ENCODE measurements at regions not wholly inside any gene's neighbourhood (a gene's known extent, or its start where the extent isn't known, plus 50 kb on each side); places are given as distances from the start of the nearest gene placed in this dataset.

DNA sequence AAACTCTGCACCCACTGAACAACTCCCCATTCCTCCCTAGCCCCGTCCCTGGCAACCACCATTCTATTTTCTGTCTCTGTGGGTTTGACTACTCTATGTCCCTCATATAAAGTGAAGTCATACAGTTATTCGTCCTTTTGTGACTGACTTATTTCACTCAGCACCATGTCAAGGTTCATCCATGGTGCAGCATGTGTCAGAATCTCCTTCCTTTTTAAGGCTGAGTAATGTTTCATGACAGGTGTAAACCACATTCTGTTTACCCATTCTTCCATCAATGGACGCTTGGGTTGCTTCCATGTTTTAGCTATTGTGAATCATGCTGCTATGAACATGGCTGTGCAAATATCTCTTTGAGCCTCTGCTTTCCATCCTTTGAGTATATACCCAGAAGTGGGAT lies 192.3 kb upstream of the NSMCE3 start:
- TF ChIP-seq, protein P1, sequence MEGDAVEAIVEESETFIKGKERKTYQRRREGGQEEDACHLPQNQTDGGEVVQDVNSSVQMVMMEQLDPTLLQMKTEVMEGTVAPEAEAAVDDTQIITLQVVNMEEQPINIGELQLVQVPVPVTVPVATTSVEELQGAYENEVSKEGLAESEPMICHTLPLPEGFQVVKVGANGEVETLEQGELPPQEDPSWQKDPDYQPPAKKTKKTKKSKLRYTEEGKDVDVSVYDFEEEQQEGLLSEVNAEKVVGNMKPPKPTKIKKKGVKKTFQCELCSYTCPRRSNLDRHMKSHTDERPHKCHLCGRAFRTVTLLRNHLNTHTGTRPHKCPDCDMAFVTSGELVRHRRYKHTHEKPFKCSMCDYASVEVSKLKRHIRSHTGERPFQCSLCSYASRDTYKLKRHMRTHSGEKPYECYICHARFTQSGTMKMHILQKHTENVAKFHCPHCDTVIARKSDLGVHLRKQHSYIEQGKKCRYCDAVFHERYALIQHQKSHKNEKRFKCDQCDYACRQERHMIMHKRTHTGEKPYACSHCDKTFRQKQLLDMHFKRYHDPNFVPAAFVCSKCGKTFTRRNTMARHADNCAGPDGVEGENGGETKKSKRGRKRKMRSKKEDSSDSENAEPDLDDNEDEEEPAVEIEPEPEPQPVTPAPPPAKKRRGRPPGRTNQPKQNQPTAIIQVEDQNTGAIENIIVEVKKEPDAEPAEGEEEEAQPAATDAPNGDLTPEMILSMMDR (IDR thresholded peaks at IDR 0.05; ENCODE audit: extremely low read depth in 1 of 2, insufficient read depth in 1 of 2, low read depth in 1 of 2, low read length in 2 of 2) = no peak
- TF ChIP-seq POLR2AphosphoS5 (IDR thresholded peaks at IDR 0.05; ENCODE audit: insufficient read depth, low read depth, low read length) (no peak), JUN (IDR thresholded peaks at IDR 0.05; ENCODE audit: borderline replicate concordance, insufficient read depth, insufficient read length, low read depth) (no peak), EZH2 (IDR thresholded peaks at IDR 0.05; ENCODE audit: borderline replicate concordance, low read depth, low read length, severe bottlenecking) (no peak), POLR2A (IDR thresholded peaks at IDR 0.05; ENCODE audit: low read depth, low read length) (no peak), FOS (IDR thresholded peaks at IDR 0.05; ENCODE audit: borderline replicate concordance, insufficient read depth, low read length) (no peak), MYC (IDR thresholded peaks at IDR 0.05; ENCODE audit: low read depth, low read length) (no peak), GATA2 (IDR thresholded peaks at IDR 0.05; ENCODE audit: insufficient read depth, insufficient read length, low read depth, low read length) (no peak)
- TF ChIP-seq, protein P2, sequence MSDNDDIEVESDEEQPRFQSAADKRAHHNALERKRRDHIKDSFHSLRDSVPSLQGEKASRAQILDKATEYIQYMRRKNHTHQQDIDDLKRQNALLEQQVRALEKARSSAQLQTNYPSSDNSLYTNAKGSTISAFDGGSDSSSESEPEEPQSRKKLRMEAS (IDR thresholded peaks at IDR 0.05; ENCODE audit: insufficient read depth, insufficient read length) = no peak
